Loucy (cell line): ENCODE measurements at regions not wholly inside any gene's neighbourhood (a gene's known extent, or its start where the extent isn't known, plus 50 kb on each side); places are given as distances from the start of the nearest gene placed in this dataset.

Experiments
- H2AFZ ChIP-seq: fragments of 200-600 bp; sonication (generic); 2 replicates; pipeline ENCODE4 v1.6.0; 2016; ENCODE audit warnings: antibody characterized with exemption, mild to moderate bottlenecking, low read length, moderate library complexity
- H3F3A ChIP-seq: fragments of 200-600 bp; 2 replicates; pipeline ENCODE4 v1.6.0; 2016; ENCODE audit warnings: antibody characterized with exemption, low read depth, mild to moderate bottlenecking
- H3K27me3 ChIP-seq: fragments of 200-600 bp; sonication (generic); 2 replicates; pipeline ENCODE4 v1.6.1; 2014; ENCODE audit warnings: low read length, mild to moderate bottlenecking; ENCODE audit not compliant: insufficient read depth, poor library complexity, severe bottlenecking
- H3K36me3 ChIP-seq: fragments of 200-600 bp; sonication (generic); 2 replicates; pipeline ENCODE4 v1.6.1; 2016; ENCODE audit warnings: low read length; ENCODE audit not compliant: insufficient read depth
- H3K4me1 ChIP-seq: fragments of 200-600 bp; sonication (generic); 2 replicates; pipeline ENCODE4 v1.5.1; 2014; ENCODE audit warnings: low read length, mild to moderate bottlenecking; ENCODE audit not compliant: insufficient read depth, poor library complexity, severe bottlenecking
- H3K4me2 ChIP-seq: fragments of 200-600 bp; sonication (generic); 2 replicates; pipeline ENCODE4 v1.6.0; 2014; ENCODE audit warnings: antibody characterized with exemption, low read length, low read depth, mild to moderate bottlenecking; ENCODE audit not compliant: poor library complexity, severe bottlenecking
- H3K4me3 ChIP-seq: fragments of 200-600 bp; sonication (generic); 2 replicates; pipeline ENCODE4 v1.5.1; 2014; ENCODE audit warnings: low read length, mild to moderate bottlenecking, mixed read lengths; ENCODE audit not compliant: poor library complexity, severe bottlenecking
- H3K79me2 ChIP-seq: fragments of 200-600 bp; sonication (generic); 2 replicates; pipeline ENCODE4 v1.6.1; 2014; ENCODE audit warnings: low read length; ENCODE audit not compliant: insufficient read depth
- H3K9ac ChIP-seq: fragments of 200-600 bp; sonication (generic); 2 replicates; pipeline ENCODE4 v1.6.0; 2014; ENCODE audit warnings: mild to moderate bottlenecking, low read depth, low read length, moderate library complexity; ENCODE audit not compliant: poor library complexity, severe bottlenecking
- H3K9me2 ChIP-seq: fragments of 200-600 bp; sonication (generic); replicated peaks from 2 replicates; pipeline ENCODE4 v1.6.1; 2016; ENCODE audit warnings: low read depth, low read length, mixed read lengths
- H3K9me3 ChIP-seq: fragments of 200-600 bp; sonication (generic); 2 replicates; pipeline ENCODE4 v1.6.1; 2014; ENCODE audit warnings: mild to moderate bottlenecking, antibody characterized with exemption, low read length, low read depth; ENCODE audit not compliant: insufficient read depth
- H4K20me1 ChIP-seq: fragments of 200-600 bp; sonication (generic); 2 replicates; pipeline ENCODE4 v1.6.0; 2014; ENCODE audit warnings: antibody characterized with exemption, low read length, mild to moderate bottlenecking; ENCODE audit not compliant: insufficient read depth, poor library complexity, severe bottlenecking
- EZH2phosphoT487 ChIP-seq: fragments of 200-600 bp; IDR thresholded peaks from 2 replicates; pipeline ENCODE4 v1.6.1; 2018; ENCODE audit warnings: antibody characterized with exemption, mild to moderate bottlenecking, moderate library complexity, borderline replicate concordance
- TF ChIP-seq, protein P1 (sequence below): fragments of 200-600 bp; sonication (generic); conservative IDR thresholded peaks from 2 replicates; pipeline ENCODE4 v1.5.1; 2014; ENCODE audit warnings: mild to moderate bottlenecking, antibody characterized with exemption, low read length

DNA sequence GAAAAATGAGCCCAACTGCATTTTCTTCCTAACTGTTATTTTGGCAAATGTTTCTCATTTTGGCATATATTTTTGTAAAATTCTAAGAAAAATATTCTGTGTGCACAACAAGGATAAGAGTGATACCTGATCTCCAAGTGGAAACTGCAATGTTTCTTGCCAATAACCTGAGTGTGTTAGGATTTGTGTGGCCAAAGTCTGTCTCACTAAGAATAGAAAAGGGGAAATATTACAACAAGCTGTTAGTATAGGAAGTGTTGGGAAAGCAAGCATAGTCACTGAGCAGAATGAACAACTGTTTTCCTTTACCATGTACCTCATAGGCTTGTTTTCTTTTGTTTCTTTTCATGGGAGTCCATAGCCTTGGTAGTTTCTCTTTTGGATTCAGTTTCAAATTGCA is 624.2 kb downstream of the MTRR start:
- H3K9me2 ChIP-seq, result no peaks in the 10 kb centered on the region
- no peaks in the 10 kb centered on the region for H3K4me1 ChIP-seq
- H3F3A ChIP-seq, result no peaks in the 10 kb centered on the region
- peaks cover 3% of the 10 kb centered on the region; the same call in 1 of the 2 replicates for H3K9me3 ChIP-seq
- no peaks in the 10 kb centered on the region for H3K79me2 ChIP-seq
- no peak overlapping the region for H2AFZ ChIP-seq
- no peak overlapping the region for H3K9ac ChIP-seq
- H3K4me3 ChIP-seq, result no peak overlapping the region
- no peaks in the 10 kb centered on the region for H3K27me3 ChIP-seq
- no peaks in the 10 kb centered on the region for H4K20me1 ChIP-seq
- TF ChIP-seq EZH2phosphoT487, result no peak
- TF ChIP-seq, protein P1, sequence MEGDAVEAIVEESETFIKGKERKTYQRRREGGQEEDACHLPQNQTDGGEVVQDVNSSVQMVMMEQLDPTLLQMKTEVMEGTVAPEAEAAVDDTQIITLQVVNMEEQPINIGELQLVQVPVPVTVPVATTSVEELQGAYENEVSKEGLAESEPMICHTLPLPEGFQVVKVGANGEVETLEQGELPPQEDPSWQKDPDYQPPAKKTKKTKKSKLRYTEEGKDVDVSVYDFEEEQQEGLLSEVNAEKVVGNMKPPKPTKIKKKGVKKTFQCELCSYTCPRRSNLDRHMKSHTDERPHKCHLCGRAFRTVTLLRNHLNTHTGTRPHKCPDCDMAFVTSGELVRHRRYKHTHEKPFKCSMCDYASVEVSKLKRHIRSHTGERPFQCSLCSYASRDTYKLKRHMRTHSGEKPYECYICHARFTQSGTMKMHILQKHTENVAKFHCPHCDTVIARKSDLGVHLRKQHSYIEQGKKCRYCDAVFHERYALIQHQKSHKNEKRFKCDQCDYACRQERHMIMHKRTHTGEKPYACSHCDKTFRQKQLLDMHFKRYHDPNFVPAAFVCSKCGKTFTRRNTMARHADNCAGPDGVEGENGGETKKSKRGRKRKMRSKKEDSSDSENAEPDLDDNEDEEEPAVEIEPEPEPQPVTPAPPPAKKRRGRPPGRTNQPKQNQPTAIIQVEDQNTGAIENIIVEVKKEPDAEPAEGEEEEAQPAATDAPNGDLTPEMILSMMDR, result no peak
- H3K36me3 ChIP-seq, result no peaks in the 10 kb centered on the region
- no peak overlapping the region for H3K4me2 ChIP-seq

DNA sequence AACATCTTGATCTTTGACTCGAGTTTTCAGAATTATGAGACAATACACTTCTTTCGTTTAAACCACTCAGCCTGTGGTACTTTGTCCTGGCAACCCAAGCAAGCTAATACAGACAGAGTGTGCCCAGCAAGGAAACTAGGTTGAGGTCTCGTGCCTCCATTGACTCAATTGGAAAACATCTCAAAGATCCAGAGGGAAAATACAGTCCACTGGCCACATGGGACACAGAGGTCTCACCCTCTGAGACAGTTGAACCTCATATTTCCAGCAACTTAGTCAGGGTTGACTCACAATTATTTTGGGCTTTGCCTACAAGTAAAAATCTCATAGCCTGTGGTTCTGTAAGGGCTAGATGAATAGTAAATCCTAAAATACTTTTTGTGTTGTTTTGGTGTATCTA is 631.5 kb downstream of the MTRR start:
- no peaks in the 10 kb centered on the region for H3K9me3 ChIP-seq
- no peak for TF ChIP-seq EZH2phosphoT487
- TF ChIP-seq, protein P1, result no peak
- no peak overlapping the region for H2AFZ ChIP-seq

DNA sequence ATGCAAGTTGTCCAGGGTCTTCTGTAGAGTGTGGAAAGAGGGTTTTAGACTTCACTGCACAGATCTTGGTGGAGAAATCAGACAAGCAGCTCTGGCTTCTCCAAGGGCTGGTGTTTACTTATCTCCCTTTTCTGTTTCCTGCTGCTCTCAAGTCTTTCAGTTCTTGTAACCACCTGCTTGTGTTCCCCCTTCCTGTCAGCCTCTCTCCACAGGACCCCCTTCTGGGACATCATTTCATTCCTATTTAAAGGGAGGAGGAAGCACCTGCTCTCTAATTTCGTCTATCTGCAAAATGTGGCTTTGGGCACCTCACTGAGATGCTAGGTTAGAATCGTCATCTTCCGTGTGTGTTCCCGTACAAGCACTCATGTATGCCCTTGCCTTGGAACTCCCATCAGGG is 636.2 kb downstream of the MTRR start:
- no peaks in the 10 kb centered on the region for H3K79me2 ChIP-seq
- H2AFZ ChIP-seq, result no peak overlapping the region
- no peak overlapping the region for H3K4me2 ChIP-seq
- H3K9me3 ChIP-seq, result no peaks in the 10 kb centered on the region
- no peak overlapping the region for H3K4me3 ChIP-seq
- no peaks in the 10 kb centered on the region for H3K27me3 ChIP-seq
- no peak overlapping the region for H3K9ac ChIP-seq
- H3K9me2 ChIP-seq, result 0 out of 2 replicates have a peak, but pooled peaks cover 6% of the 10 kb centered on the region
- no peaks in the 10 kb centered on the region for H3K4me1 ChIP-seq
- no peaks in the 10 kb centered on the region for H3K36me3 ChIP-seq
- no peaks in the 10 kb centered on the region for H4K20me1 ChIP-seq
- no peaks in the 10 kb centered on the region for H3F3A ChIP-seq
- no peak for TF ChIP-seq EZH2phosphoT487
- TF ChIP-seq, protein P1, result no peak

More for the DNA sequence above, 631.5 kb downstream of the MTRR start:
- no peak overlapping the region for H3K9ac ChIP-seq
- no peaks in the 10 kb centered on the region for H4K20me1 ChIP-seq
- 0 out of 2 replicates have a peak, but pooled peaks cover 6% of the 10 kb centered on the region for H3K9me2 ChIP-seq
- no peaks in the 10 kb centered on the region for H3K27me3 ChIP-seq
- H3K79me2 ChIP-seq, result no peaks in the 10 kb centered on the region
- H3K4me3 ChIP-seq, result no peak overlapping the region
- no peaks in the 10 kb centered on the region for H3K36me3 ChIP-seq
- no peak overlapping the region for H3K4me2 ChIP-seq
- no peaks in the 10 kb centered on the region for H3F3A ChIP-seq
- H3K4me1 ChIP-seq, result no peaks in the 10 kb centered on the region
